GM13976 (cell line): ENCODE measurements at regions not wholly inside any gene's neighbourhood (a gene's known extent, or its start where the extent isn't known, plus 50 kb on each side); places are given as distances from the start of the nearest gene placed in this dataset.

Experiments
- DNase-seq: peaks from one replicate; pipeline ENCODE4 v3.0.0; 2012; ENCODE audit warnings: low spot score
- CTCF ChIP-seq: IDR thresholded peaks from 2 replicates; pipeline ENCODE4 v1.5.1; 2012; ENCODE audit warnings: borderline replicate concordance, mild to moderate bottlenecking; ENCODE audit not compliant: insufficient read depth; ENCODE audit errors: extremely low read depth, missing control alignments, control extremely low read depth
- in situ Hi-C: fragments of 300-500 bp; cut with MboI; formaldehyde crosslinking; loops from one replicate; pipeline ENCODE4 v1.12.0; 2022; ENCODE audit warnings: low sequenced_read_pairs, mixed read lengths, inconsistent platforms; ENCODE audit not compliant: unreplicated experiment

- peak; percentile 46 for TF ChIP-seq CTCF
- peak; percentile 77 for DNase-seq
- in situ Hi-C loops = no loop called here
Measured at GRCh38 chr2:121897335-121897970, 142.0 kb downstream of the TSN start.

GRCh38 chr2:121898483-121898882, 143.0 kb downstream of the TSN start:
- in situ Hi-C loops = no loop called here
- TF ChIP-seq CTCF = no peak
- no peak for DNase-seq

GRCh38 chr2:121900391-121900790, 144.9 kb downstream of the TSN start:
- no peak for TF ChIP-seq CTCF
- DNase-seq = no peak
- in situ Hi-C loops = no loop called here

GRCh38 chr2:121902171-121902591, 146.7 kb downstream of the TSN start:
- in situ Hi-C loops = no loop called here
- peak; percentile 59 for DNase-seq

GRCh38 chr2:121902616-121903015, 147.2 kb downstream of the TSN start:
- in situ Hi-C loops = no loop called here

More at GRCh38 chr2:121902171-121902591, 146.7 kb downstream of the TSN start:
- TF ChIP-seq CTCF = peak; percentile 28

GRCh38 chr2:121903037-121903689, 147.7 kb downstream of the TSN start:
- no peak for DNase-seq
- TF ChIP-seq CTCF = no peak
- in situ Hi-C loops = no loop called here

More at GRCh38 chr2:121902616-121903015, 147.2 kb downstream of the TSN start:
- TF ChIP-seq CTCF = no peak
- DNase-seq = no peak

GRCh38 chr2:121904656-121905055, 149.2 kb downstream of the TSN start:
- DNase-seq = no peak
- no peak for TF ChIP-seq CTCF
- in situ Hi-C loops = no loop called here
